HG03432 (cell line): ENCODE measurements at regions not wholly inside any gene's neighbourhood (a gene's known extent, or its start where the extent isn't known, plus 50 kb on each side); places are given as distances from the start of the nearest gene placed in this dataset.

ENCODE experiments used
- ATAC-seq: cut with Tn5 transposase; IDR thresholded peaks from one replicate; pipeline ENCODE4 v1.9.1; 2021; ENCODE audit warnings: mild to moderate bottlenecking, moderate library complexity; ENCODE audit not compliant: unreplicated experiment

- no peak for ATAC-seq
Observed at GRCh38 chr9:14031810-14032209, 282.1 kb downstream of the NFIB start.

- ATAC-seq: no peak
Observed at GRCh38 chr9:14031060-14031414, 282.9 kb downstream of the NFIB start.

- no peak for ATAC-seq
Observed at GRCh38 chr9:14030375-14031059, 283.4 kb downstream of the NFIB start.

GRCh38 chr9:14029806-14030374 lies 284.1 kb downstream of the NFIB start:
- ATAC-seq: no peak

DNA sequence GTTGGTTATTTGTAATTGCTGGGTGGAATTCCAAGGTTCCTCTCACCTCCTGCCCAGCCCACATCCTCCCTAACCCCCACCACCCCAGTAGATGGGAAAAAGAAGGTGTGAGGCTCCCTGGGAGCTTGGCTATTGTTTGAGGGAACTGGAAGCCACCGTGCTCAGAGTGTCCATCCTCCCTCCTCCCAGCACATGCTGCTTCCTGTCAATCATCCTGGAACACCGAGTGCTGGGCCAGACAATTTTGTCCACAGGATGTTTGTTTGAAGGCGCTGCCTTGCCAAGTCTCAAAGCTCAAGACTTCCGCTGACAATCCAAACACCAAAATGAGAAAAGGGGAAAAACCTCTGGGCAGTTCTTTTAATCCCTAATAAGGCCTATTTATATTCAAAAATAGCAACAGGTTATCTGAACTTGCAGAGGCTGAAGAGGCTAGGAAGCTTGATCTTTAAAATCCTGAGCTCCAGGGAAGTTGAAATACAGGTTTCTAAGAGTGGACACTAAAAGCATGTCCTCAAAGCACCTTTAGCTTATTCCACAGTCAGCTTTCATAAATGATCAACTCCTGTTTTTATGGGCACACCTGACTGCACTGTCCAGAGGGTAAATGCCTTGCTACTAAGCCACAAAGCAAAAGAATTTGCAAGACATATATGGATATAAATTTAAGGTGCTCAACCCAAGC lies 286.7 kb downstream of the NFIB start:
- no peak for ATAC-seq

DNA sequence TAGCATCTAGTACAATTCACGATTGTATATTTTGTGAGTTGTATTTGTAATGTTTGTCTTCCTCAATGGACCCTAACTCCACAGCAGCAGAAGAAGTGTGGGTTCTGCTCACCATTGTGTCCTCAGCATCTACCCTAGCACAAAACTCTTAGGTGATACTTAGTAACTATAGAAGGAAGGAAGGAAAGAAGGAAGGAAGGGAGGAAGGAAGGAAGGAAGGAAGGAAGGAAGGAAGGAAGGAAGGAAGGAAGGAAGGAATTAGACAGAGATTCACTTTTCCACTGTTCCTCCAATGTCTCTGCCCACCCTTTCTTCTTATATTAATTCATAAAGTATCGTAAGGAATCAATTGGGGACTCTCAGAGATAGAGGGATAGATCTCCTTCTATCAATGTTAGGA lies 288.2 kb downstream of the NFIB start:
- no peak for ATAC-seq

- ATAC-seq: no peak
Observed at GRCh38 chr9:14023285-14023684, 290.7 kb downstream of the NFIB start.

- no peak for ATAC-seq
Observed at GRCh38 chr9:14021871-14022525, 291.9 kb downstream of the NFIB start.

GRCh38 chr9:14018081-14018480 lies 295.9 kb downstream of the NFIB start:
- ATAC-seq: no peak

- ATAC-seq: no peak
Observed at GRCh38 chr9:14014744-14015143, 299.2 kb downstream of the NFIB start.

DNA sequence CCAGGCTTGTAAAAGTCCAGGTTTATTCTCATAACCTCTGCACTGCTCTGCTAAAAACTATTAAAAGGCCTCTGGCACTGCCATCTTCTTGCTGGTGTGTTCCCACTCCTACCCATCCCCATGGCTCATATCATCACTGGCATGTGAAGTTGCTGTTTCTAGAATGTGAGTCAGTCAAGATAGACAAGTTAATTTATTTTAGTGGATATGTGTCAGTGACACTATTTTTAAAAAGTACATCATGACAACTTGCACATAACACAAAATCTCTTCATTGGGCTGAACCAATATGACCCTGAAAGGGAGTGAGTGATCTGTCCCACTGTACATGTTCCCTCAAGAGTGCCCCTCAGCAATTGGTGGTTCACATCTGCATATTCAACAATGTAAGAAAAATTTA lies 299.7 kb downstream of the NFIB start:
- no peak for ATAC-seq

DNA sequence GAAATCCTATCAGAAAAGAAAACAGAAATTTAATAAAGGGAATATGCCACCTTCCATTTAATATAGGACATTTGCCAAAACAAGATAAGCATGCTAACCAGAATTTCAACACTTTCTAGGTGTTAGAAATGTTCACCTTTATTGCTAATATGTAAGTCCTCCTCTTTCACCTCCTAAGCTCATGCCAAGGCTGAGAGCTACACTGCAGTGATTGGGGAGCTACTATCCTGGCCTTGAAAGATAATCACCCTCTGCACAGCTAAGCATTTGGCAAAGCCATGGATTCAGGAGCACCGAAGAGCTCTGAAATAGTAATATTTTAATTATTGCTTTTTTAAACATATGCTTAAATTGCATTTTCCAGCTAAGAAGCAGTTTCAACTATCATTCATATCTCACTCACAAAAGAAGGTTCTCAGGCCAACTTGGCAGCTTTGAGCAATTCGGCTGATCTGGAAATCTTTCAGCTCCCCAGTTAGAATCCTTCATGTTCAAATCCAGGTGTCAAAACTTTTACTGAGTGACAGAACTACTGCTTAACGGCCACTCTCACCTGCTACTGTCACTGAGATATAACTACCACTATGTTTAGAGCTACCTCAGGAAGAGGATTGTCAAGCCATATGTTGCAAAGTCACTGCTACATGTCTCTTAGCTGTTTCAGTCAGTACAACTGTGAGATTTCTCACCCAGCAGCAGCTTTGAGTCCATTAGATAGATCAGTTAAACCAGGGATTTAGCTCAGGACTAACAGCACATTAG lies 302.0 kb downstream of the NFIB start:
- no peak for ATAC-seq

DNA sequence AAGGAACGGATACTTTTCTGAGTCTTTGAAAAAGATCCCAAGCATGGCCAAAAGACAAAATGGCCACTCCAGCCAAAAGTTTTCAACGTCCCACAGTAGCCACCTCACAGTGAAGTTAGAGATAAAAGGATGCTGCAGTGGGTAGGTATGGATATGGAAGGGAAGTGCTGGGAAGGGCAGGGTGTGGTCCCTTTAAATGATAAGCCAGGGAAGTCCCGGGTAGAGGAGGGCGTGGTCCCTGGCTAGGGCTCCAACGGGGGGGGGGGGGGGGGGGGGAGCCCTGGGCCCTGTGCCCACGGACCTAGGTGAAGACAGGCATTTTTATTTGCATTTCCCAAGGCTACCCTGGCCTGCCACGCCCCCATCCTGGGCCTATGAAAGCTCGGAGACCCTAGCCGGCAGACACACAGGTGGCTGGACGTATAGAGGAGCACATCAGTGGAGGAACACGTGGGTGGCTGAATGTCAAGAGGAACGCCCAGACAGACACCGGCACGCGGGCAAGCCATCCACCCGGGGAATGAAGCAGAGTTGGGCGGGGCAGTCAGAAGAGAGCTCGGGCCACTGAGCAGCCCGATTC lies 306.7 kb downstream of the NFIB start:
- no peak for ATAC-seq

- ATAC-seq: no peak
Observed at GRCh38 chr9:14006386-14007187, 307.4 kb downstream of the NFIB start.

DNA sequence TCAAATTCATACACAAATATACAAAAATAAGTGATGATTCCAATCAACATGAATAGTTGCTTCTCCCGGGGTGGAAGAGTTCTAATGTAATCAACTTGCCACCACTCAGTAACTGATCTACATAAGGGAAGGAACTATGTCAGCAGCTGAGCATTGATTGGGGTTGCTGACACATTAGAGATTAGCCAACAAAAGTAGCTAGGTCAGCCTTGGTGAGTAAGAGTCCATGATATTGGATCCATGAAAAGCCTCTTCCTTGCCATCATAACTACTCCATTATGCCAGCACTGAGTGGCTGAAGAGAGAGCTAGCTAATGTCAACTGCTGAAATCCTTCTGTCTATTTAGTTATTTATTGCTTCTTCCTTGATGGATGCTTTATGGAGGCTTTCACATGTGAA lies 309.8 kb downstream of the NFIB start:
- ATAC-seq: no peak

DNA sequence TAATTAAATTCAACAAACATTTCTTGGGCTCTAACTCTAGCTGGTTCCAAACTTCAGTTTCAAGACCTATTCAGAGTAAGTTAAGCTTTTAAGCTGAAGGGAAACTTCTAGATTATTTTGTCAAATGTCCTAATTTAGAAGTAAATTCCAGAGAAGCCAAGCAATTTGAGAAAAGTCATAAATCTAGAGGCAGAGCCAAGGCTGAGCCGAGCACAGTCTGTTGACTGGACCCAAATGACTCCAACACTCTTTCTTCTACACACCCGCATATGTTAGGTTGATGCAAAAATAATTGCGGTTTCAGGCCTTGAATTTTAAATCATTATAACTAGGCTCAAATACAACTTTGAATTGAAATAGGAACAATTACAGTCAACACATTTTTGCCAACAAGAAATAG lies 319.7 kb downstream of the NFIB start:
- no peak for ATAC-seq

GRCh38 chr9:13993632-13994185 lies 320.2 kb downstream of the NFIB start:
- no peak for ATAC-seq

- no peak for ATAC-seq
Observed at GRCh38 chr9:13992138-13993088, 321.5 kb downstream of the NFIB start.

GRCh38 chr9:13991395-13991794 lies 322.5 kb downstream of the NFIB start:
- no peak for ATAC-seq
